SU-DHL-6 (cell line): ENCODE measurements at regions not wholly inside any gene's neighbourhood (a gene's known extent, or its start where the extent isn't known, plus 50 kb on each side); places are given as distances from the start of the nearest gene placed in this dataset.
"Not testable (repeated sequence)": the region's sequence is repeated elsewhere in the genome, so short reads cannot be mapped to it uniquely, and the experiment has no call there.

Source experiments
- EZH2phosphoT487 ChIP-seq: fragments of 200-600 bp; sonication (generic), shearing (Covaris generic); conservative IDR thresholded peaks from 2 replicates; pipeline ENCODE4 v1.6.1; 2018; ENCODE audit warnings: mild to moderate bottlenecking, antibody characterized with exemption, low read length, moderate library complexity, mixed read lengths
- TF ChIP-seq, protein P1 (sequence below): fragments of 200-600 bp; sonication (generic); IDR thresholded peaks from one replicate; pipeline ENCODE4 v1.5.1; 2017; ENCODE audit warnings: antibody characterized with exemption, mild to moderate bottlenecking, low read length, moderate library complexity; ENCODE audit not compliant: insufficient read depth, poor library complexity, severe bottlenecking

DNA sequence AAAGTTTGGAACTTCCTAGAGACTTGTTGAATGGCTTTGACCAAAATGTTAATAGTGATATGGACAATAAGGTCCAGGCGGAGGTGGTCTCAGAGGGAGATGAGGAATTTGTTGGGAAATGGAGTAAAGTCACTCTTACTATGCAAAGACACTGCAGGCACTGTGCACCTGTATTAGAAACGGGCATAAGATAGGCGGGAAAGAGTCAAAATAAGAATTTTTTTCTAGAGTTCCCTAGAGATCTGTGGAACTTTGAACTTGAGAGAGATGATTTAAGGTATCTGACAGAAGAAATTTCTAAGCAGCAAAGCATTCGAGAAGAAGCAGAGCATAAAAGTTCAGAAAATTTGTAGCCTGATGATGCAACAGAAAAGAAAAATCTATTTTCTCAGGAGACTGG is 144.4 kb upstream of the C1QTNF3 start:
- TF ChIP-seq, protein P1, sequence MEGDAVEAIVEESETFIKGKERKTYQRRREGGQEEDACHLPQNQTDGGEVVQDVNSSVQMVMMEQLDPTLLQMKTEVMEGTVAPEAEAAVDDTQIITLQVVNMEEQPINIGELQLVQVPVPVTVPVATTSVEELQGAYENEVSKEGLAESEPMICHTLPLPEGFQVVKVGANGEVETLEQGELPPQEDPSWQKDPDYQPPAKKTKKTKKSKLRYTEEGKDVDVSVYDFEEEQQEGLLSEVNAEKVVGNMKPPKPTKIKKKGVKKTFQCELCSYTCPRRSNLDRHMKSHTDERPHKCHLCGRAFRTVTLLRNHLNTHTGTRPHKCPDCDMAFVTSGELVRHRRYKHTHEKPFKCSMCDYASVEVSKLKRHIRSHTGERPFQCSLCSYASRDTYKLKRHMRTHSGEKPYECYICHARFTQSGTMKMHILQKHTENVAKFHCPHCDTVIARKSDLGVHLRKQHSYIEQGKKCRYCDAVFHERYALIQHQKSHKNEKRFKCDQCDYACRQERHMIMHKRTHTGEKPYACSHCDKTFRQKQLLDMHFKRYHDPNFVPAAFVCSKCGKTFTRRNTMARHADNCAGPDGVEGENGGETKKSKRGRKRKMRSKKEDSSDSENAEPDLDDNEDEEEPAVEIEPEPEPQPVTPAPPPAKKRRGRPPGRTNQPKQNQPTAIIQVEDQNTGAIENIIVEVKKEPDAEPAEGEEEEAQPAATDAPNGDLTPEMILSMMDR = not testable (repeated sequence)
- not testable (repeated sequence) for TF ChIP-seq EZH2phosphoT487
